HS-5 (cell line): ENCODE measurements at regions not wholly inside any gene's neighbourhood (a gene's known extent, or its start where the extent isn't known, plus 50 kb on each side); places are given as distances from the start of the nearest gene placed in this dataset.
"Not testable (repeated sequence)": the region's sequence is repeated elsewhere in the genome, so short reads cannot be mapped to it uniquely, and the experiment has no call there.

Source experiments
- DNase-seq: peaks from one replicate; pipeline ENCODE4 v3.0.0-alpha.2; 2012; ENCODE audit warnings: low read depth

DNA sequence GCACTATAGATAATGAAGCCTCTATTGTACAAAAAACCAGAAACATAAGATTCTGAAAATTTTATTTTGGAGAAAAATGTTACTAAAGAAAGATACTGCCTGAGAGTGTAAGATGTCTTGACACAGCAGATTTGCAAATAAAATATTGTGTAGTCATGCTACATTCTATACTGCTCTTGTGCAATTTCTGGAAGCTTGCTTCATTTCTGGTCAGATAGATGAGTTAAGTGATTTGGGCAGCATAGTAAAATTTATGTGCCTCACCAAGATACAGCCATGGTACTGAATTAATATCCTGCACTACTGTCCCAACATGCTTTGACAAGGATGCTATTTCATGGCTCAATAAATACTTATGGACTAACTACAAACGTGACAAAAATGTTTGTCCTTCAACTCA is 55.1 kb upstream of the STARD13 start:
- DNase-seq = no peak

DNA sequence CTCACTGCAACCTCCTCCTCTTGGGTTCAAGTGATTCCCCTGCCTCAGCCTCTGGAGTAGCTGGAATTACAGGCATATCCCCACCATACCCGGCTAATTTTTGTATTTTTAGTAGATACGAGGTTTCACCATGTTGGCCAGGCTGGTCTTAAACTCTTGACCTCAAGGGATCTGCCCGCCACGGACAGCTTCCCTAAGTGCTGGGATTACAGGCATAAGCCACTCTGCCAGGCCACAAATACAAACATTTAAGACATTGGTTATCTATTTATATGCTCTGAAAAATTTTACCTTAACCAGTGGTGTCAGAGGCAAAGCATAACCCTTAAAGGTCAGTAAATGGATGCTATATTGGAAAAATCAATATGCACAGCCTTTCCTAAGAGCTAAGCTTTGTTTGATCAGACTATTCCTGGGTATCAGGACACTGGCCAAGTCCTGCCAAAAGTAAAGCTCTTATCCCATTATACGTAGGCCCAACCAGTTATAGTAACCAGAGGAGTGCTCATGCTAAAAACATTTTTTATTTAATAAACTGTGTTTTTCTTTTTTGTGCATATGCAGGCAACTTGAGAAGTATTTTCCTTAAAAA is 56.4 kb upstream of the STARD13 start:
- DNase-seq = no peak

DNA sequence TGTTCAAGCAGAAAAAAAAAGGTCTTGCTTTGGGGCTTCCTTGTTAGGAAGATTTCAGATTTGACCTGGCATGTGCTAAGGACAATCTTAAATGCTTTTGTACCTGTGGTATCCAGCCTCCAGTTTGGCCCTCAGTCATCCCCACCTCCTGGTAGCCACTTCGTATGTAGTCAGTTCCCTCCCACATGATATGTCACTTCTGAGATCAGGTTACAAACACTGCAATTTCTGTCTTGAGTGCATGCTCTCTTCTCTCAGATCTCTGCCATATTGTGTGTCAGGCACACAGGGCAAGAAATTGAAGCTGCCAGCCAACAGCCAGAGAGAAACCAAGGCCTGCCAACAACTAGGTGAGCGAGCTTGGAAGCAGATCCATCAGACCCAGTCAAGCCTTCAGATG is 60.3 kb upstream of the STARD13 start:
- no peak for DNase-seq

DNA sequence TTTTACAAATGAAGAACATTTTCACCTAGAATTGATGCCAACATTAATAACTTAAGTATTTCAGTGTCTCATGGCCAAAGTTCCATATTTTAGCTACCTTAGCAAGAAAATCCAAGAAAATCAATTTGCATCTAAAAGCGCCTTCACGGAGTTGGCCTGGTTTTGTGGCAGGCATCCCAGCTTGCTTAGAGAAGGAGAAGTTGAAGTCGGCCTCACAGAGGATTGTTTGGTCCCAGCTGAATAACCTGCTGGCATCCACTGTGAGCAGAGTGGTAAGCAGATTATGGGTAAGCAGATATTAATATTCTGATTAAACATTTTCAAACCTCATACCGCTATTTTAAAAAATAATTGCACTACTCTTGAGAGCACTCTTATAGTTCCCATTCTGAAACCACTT is 62.3 kb upstream of the STARD13 start:
- no peak for DNase-seq

DNA sequence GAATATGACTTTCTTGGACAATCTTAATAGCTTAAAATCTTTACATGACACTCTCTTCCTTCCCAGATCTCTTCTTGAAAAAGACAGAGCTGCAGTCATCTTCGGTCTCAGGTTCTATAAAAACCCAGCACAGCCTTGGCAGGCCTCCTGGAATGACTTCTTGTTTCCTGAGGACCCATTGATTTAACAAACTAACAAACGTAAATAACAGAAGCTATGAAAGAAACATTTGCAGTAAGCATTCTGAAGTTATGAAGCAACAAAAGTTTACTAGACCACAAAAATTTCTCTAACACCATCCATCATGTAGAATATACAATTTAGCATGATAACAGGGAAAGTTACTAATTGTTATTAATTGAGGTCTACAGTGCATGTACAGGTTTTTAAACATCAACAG is 62.8 kb upstream of the STARD13 start:
- no peak for DNase-seq

DNA sequence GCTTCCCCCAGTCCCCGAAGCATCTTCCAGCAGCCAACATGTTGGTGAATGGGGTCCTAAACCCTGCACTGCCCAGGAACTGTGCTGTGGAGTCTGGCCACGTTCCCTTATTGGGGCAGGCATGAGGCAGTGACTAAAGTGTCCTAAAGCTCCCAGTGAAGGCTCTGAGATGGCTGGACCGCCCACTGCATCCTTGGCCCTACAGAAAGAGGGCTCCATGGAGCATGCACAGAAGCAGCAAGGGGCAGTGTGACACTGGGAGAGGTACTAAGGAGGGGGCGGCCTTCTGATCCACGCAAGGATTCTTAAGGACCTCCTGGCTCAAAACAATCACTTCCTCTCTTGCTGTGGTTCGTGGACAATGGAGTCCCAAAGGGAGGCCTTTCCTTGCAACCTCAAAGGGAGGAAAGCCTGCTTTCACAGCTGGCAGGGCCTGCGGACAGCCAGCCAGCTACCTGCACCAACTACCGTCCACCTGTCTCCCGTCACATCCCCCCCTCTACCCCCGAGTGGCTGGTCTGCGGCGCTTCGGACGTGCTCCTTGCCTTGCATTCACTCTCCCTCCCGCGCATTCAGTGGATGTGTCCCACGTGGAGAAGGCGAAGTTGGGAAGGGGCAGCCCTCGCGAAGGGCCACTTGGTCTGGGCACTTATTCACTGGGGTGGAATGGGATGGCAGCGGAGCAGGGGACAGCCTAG is 63.9 kb upstream of the STARD13 start:
- DNase-seq = no peak

DNA sequence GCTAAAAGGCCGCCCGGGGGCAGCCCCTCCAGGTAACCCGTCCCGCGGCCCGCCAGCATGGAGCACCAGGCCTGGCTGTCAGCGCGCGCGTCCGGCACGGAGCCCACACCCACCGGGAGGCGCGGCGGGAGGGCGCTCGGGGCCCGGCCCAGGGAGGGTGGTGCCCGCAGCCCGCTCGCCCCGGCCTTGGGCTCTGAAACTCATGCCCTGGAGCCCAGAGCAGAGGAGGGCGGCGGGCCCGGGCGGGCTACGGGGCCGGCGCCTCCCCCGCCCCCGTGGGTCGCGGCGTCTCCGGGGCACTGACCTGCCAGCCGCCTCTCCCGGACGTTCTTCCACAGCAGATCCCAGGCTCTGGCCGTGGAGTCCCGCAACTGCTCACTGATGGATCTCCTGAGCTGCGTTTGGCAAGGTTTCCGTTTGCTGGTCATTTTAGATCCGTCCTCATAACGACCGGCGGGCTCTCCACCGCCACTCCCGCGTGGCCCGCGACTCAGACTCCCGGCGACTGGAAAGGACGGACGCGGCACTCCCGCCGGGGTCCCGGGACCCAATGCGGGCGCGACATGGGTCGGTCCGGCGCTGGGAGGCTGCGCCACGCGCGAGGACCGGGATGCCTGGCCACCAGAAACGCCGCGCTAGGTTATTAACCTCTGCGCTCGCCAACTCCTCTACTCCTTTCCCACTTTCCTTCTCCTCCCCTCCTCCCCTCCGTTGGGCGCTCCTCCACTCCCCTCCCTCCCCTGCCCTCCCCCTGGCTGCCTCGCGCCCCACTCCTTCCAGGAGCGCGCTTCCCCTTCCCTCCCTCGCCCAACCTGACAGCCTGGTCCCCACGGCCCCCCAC is 64.7 kb upstream of the STARD13 start:
- no peak for DNase-seq

DNA sequence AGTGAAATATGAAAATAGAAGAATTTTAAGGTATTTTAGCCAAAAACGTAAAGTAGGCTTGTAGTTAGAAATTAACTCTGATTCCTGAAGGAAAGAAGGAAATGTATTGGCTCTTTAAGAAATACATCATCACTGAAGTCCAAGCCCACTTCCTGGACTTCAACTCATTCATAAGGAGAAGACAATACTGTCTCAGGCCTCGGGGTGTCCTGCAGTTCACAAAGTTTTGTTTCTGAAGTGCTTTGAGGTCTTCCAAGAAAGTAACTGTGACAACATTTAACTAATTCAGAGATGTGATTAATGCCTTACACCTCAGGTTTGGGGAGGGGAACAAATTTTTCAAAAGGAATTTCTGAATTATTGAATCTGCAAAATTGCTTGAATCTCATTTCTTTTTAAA is 65.8 kb upstream of the STARD13 start:
- no peak for DNase-seq

DNA sequence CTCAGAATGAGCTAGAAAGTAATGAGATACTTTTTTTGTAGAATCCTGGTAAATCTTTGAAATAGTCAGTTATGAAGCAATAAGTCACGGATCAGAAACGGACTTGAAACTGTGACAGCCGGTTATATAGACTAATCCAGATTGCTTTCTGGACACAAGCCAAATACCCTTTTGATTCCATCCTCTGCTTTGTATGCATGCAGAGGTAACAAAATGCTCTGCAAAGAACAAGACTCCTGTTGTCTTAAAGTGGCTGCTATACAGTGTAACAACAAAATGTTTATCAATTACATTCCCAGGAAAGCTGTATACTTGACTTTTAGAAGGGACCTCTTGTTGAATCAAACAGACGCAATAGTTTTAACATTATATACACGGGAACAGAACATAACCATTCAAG is 66.5 kb upstream of the STARD13 start:
- DNase-seq = no peak

DNA sequence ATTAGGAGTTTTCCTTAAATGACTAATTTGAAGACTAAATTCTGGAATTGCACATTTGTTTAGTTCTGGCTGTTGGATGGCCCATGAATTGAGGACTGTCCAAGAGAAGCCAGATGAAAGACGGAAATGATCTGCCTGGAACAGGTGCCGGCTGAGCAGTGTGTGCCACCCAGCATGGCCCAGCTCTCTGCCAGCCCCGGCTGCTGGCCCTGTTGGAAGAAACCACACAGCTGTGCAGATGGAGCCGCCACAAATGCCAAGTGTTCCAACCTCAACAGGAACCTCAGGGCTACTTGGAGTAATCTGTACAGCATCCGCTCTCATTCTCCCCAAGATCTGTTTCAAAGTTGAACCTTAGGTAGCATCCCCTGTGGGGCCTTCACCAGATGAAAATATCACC is 67.0 kb upstream of the STARD13 start:
- DNase-seq = no peak

DNA sequence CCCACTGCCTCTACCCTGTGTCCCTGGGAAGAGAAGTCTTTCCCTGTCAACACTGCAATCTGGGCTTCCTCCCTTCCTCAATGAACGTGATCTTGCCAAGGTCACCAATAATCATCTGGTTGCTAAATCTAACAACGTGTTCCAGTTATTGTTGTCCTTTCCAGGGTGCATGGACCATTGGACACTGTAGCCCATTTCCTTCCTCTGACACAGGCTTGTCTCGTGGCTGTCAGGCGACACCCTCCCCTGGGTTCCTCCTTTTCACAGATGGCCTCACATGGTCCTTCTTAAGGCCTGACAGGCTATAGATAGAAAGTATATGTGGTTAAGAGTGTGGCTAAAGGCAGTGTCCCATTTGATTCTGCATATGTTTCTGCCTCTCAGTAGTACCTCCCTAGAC is 67.7 kb upstream of the STARD13 start:
- no peak for DNase-seq

DNA sequence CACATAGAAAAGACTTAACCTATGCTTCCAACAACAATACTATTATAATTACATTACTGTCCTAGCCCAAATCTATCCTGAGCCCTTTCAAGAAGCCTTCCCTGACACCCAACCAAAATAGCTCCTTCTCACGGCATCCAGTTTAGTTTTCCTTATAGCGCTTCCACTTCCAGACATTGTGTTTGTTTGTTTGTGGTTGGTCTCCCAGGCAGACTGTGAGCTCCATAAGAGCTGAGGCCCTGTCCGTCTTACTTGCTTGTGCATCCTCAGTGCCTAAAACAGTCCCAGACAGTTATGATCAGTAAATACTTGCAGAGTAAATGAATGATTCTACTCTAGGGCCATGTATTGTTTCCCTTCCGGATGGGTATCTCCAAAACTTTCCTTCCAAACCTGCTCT is 68.1 kb upstream of the STARD13 start:
- no peak for DNase-seq

DNA sequence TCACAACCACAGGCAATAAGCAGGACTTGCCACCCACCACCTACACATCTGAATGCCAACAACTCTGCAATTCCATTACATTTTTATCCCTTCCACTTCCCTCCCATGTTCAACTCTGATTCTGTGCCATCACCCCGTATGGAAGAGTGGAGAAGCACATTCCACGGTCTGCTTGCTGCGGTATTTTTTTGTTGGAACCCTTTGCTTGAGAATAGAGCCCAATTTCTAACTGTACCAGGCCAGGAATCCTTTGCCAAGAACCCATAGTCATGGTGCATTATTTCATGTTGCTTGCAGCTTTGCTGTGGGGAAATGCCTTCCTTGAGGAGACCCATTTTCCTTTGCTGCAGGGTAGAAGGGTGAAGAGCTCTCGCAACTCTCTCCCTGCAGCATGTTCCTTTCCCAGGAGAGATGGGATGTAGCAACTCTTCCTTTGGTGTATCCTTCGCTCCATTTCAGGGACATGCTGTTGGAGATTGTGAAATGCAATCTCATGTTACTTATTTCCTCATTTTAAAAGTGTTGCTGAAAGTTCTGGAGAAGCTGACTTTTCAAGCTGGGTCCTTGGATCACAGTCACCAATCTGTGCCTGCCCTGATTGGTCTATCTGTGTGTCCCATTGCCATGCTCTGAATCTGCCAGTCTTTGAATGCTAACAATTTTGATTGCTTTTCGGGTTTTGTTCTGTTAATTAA is 69.8 kb upstream of the STARD13 start:
- no peak for DNase-seq

DNA sequence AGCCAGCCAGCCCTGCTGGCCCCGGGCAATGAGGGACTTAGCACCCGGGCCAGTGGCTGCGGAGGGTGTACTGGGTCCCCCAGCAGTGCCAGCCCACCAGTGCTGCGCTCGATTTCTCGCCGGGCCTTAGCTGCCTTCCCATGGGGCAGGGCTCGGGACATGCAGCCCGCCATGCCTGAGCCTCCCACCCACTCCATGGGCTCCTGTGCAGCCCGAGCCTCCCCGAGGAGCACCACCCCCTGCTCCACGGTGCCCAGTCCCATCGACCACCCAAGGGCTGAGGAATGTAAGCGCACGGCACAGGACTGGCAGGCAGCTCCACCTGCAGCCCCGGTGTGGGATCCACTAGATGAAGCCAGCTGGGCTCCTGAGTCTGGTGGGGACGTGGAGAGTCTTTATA is 72.5 kb upstream of the STARD13 start:
- not testable (repeated sequence) for DNase-seq

DNA sequence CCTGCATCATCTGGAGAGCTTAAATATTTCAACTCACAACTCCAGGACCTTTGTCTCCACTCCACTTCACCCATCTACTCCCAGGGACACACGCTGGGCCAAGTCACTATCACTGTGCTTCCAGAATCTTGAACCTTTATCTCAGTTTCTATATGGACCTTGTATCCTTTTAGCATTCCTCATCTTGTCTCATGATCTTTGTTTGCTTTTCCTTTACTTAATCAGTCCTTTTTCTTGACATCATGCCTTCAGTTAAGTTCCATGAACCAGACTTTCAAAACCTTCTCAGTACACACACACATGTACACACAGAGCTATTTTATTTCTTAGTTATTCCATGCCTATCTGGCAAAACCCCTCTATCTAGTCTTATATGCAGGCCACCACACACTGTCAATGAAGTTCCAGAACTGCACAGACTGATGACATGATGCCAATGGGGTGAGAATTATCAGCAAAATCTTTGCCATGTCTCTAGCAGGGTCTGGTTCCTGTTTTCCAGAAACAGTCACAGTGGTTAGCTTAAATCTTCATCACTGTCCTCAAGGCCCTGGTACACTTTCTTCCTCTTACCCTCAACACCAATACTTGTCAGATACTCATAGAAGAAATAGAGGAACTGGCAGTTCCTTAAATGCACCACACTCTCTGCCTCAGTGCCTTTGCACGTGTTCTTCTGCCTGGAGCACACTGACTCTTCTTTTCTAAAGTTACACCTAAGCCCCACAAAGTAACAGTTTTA is 77.6 kb upstream of the STARD13 start:
- no peak for DNase-seq

DNA sequence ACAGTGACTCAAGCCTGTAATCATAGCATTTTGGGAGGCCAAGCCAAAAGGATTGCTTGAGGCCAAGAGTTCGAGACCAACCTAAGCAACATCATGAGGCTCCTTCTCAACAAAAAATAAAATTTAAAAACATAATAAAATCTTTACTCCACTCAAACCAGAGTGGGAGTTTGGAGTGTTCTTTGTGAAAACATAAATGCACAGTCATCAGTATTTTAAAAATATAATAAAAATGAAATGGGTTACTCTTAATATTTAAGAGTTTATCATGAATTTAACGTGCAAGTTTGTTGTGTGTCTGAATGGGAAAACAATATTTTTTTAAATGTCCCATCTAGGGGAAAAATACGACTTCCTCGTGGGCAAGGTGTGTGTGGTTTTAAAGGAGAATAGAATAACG is 78.6 kb upstream of the STARD13 start:
- no peak for DNase-seq

DNA sequence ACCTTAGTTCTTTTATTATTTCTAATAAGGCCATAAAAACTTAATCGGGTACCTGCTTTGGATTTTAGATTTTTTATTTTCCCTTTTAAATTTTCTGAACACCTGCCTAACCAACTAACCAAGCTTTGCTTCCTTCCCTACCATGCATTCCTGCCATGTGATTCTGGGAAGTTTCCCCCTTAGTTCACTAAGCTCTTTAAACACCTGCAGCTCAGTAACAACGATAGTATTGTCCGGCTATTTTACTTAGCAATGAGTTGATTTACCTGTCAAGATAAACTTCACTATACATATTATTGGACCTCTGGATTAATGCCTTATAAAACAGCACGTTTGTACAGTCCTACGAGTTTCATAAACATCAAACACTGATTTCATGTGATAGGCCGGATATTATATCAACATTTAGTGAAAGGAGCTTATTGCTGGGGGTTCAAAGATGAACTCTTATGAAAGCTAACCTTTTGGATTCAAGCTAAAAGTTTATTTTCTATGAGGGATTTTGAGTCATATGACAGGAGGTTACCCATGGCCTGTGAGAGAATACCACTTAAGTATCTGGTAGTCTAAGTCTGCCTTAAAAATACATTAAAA is 81.0 kb upstream of the STARD13 start:
- DNase-seq = no peak

DNA sequence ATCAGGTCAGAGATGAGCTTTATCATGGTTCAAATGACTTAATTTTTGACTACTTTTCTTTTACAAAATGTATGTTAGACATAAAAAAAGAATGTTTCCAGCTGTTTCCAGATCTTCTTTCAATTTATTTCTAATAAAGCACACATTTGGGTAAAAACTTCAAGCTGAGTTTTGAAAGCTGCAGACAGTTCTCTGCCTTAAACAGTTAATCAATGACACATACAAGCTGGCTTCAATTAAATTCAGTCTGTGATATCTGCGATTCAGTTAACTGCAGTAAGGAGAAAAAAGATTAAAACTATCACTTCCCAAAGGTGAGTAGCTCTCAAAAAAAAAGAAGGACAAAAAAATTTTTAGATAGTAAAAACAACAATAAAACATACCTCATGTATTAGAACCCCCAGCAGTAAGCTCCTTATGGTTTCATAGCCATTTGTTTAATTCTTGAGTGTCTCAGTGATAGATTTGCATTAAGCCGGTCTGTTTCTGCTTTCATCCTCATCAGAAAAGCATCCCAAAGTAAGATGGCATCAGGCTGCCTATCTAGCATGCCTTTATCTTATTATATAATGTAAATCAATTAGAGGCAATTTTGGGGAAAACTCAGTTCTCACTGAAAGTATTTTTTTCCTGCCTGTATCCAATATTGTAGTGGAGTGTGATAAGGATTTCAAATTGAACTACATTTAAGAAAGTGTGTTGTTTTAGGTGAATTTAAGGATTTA is 81.8 kb upstream of the STARD13 start:
- DNase-seq = no peak

DNA sequence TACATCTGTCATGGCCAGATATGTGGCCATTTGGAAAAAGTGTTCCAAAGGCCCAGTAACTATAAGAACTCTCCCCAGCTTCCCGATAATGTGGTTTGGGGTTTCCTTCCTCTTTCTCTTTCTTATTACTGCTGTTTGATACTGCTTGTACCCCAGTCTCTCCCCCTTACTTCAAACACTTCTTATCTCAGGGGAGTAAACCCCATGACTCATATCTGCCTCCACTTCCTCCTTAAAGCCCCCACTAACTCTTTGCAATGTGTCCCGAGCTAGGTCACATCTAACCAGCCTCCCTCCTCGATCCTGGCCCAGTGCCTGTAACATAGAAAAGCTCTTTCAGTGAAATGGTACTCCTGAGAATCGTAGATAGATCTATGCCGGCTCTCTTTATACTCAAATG is 82.4 kb upstream of the STARD13 start:
- no peak for DNase-seq

DNA sequence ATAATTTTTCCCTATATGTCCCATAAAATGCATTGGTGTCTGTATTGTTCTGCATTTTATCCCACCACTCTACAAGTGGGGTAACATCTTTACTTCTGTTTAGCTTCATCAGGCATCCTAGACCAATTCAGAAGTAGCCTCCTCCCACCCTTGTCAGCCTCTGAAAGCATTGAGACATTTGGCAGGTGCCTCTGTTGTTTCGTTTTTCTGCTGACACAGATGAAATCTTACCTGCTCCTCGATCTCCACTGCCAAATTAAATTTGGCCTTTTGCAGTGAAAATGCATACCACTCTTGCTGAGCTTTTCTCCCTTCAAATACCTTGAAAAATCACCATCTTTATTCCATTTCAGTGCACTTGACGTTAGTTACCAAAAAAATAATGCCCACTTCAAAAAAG is 83.5 kb upstream of the STARD13 start:
- DNase-seq = no peak
